Activated CD4-positive, CD25-positive, alpha-beta regulatory T cell treated with anti-CD3 and anti-CD28 coated beads, Interleukin-2, amount 50 U/mL, for 24 hours (primary cell): ENCODE measurements at regions not wholly inside any gene's neighbourhood (a gene's known extent, or its start where the extent isn't known, plus 50 kb on each side); places are given as distances from the start of the nearest gene placed in this dataset.
"Not testable (repeated sequence)": the region's sequence is repeated elsewhere in the genome, so short reads cannot be mapped to it uniquely, and the experiment has no call there.

ENCODE experiments used
- ATAC-seq, 2 donors: fragments of 150-1000 bp; cut with Tn5 transposase; one replicate each; pipeline ENCODE4 v1.10.0; 2021; ENCODE audit warnings: mild to moderate bottlenecking in 1 of 2, moderate library complexity in 1 of 2

DNA sequence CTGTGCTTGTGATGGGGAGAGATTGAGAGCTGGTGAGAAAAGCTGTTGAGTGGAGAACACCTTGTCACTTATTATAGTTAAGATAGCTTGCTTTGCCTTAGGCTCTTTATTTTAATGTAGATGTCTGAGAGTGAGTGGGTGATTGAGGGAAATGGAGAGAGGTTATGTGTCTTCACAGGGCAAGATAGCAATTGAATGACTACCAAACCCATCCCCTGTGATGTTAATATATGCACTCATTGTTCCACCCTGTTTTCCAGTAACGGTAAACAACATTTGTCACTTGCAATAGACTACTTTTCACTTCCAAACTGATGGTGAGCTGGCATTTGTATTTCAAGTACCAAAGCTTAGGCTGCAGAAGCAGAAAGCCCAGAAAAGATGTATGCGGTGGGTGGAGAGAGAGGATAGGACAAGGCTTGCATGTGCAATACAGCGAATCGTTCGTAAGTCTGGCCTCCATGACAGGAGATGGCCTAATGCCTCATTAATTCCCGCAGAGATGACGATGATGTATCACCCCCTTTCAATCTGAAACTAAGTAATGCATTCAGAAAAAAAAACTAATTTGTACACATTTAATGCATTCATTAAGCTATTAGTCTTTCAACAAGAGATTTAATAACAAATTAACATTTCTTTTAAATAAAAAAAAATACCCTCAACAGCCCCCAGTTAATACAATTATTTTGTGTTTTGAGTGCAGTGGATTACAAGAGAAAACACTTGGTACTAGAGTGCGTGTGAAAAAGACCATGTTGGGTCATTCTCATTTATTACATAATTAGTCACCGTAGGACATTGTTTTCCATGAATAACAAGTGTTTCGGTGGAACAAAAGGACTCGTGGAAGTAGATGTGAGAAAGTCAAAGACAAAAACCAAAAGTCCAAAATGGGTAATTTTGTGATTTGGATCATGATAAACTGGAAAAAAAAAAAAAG is 699.0 kb downstream of the BRINP1 start:
- ATAC-seq, result no peak

DNA sequence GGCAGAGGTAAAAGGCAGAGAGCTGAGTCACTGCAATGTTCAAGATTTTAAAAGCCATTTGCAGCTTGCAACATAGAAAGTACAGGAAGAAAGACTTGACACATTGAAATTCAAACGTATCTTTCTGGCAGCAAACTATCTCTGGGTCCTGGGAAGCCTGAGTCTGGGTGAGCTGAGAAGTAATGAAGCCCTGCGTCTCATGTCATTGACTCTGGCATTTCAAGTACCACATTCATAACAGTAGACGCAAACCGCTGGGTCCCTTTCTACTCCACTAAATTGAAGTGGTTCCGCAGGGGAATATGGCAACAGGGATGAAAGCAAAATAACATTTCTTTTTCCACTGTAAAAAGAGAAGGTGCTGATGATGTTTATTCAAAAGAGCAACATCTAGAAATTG is 694.3 kb downstream of the BRINP1 start:
- no peak for ATAC-seq

DNA sequence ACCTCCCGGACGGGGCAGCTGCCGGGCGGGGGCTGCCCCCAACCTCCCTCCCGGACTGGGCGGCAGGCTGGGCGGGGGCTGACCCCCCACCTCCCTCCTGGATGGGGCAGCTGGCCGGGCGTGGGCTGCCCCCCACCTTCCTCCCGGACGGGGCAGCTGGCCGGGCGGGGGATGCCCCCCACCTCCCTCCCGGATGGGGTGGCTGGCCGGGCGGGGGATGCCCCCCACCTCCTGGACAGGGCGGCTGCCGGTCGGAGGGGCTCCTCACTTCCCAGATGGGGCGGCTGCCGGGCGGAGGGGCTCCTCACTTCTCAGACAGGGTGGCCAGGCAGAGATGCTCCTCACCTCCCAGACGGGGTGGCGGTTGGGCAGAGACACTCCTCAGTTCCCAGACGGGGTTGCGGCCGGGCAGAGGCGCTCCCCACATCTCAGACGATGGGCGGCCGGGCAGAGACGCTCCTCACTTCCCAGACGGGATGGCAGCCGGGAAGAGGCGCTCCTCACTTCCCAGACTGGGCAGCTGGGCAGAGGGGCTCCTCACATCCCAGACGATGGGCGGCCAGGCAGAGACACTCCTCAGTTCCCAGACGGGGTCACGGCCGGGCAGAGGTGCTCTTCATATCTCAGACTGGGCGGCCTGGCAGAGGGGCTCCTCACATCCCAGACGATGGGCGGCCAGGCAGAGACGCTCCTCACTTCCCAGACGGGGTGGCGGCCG is 691.1 kb downstream of the BRINP1 start:
- ATAC-seq, result not testable (repeated sequence)

DNA sequence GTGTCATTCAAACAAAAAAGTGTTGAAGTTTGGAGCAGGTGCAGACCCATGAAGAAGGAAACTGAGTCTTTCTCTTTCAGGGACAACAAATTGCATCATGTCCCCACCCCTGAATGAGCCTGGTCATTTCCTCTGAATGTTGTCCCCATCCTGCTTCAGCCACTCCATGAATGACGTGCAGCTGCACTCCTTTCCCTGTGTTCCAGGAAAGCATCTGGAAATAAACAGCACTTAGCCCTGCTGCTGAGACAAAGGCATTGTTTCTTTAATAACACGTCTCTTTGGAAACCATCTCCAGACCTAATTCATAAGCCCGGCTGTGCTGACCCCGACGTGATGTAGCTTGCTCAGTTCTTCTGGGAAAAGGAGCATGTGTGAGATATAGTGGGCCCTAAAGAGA is 682.3 kb downstream of the BRINP1 start:
- ATAC-seq, result no peak

DNA sequence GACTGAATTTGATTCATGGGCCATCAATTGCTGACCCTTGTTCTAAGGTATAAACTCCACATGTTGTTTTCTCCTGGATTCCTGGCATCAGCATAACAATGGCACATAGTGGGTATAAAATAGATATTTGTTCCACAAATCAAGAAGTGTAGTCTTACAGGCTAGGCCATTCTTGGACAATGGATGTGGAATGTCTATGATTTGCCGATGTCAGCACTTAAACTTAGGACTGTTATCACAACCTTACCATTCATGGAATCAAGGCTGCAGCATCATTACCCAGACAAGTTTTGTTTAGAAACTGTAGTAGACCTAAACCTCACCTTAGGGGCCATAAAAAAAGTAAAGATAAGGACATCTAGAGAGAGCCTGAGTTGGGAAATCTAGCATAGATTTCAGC is 680.0 kb downstream of the BRINP1 start:
- ATAC-seq, result no peak

DNA sequence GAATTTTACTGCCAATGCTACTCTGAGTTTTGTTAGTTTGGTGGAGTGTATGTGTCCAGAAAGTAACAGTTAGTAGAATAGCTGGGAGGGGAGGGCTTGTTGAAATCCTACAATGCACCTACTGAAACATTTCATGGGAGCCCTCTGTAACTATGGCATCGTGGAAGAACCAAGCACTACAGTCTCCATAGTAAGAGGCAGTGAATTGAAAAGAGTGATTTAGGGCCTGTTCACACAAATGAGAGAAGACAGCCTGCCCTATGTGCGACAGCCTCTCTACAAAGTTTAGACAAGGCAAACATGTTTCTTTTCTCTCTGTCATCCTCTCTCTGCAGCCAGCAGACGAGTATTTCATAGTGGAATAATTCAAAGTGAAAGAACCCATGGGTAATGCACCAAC is 676.6 kb downstream of the BRINP1 start:
- ATAC-seq, result no peak

DNA sequence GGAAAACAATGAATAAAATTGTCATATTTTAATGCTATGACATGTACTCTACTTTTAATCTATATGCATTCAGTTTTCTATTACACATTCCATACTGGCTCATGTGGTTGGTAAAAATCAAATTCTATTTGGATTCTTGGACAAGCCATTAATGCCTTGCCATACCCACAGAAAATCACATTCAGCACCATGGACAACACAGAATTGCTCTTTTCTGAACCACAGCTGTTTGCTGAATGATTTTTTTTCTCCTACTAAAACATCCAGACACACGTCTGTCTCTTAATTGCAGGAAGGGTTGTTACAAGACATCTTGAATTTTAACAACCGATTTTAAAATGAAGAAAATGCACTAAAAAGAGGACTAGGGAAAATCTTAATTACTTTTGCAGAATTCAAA is 675.6 kb downstream of the BRINP1 start:
- ATAC-seq, result no peak

DNA sequence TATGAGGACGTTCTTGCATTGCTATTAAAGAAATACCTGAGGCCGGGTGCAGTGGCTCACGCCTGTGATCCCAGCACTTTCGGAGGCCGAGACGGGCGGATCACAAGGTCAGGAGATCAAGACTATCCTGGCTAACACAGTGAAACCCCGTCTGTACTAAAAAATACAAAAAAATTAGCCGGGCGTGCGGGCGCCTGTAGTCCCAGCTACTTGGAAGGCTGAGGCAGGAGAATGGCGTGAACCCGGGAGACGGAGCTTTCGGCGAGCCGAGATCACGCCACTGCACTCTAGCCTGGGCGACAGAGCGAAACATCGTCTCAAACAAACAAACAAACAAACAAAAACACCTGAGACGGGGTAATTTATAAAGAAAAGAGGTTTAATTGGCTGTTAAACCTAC is 674.0 kb downstream of the BRINP1 start:
- not testable (repeated sequence) for ATAC-seq

DNA sequence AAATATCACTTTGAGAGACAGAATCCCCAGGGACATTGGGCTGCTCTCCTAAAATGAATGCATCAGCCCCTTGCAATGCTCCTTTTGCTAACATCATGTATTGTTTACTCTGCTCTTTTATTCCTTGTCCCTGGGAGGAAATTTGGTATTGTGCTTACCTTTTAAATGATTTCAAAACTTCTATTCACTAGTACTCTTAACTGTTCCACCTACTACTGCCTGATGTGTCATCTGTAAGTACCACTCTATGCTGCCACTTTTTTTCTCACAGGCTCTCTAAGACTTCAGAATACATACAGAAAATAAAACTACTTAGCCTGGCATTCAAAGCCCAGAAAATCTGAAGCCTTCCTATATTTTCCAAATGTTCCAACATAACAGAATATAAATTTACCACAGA is 667.2 kb downstream of the BRINP1 start:
- ATAC-seq, result no peak

DNA sequence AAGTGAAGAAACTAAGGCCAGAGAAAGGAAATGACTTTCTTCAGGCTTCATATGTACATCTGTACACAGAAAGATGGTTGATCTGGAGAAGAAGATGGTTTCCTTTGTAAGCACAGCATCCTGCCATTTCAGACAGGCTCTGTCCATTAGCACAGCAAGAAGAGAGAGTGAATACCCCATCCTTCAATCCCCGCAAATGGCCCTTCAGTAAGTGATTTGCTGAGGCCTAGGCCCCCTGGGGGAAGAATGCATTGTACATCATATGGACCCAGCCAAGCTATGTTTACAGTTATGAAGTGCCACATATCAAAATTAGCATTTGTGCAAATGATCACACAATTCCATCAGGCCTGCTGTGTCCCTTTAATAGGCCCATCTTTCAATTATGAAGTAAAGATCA is 657.4 kb downstream of the BRINP1 start:
- ATAC-seq, result no peak

DNA sequence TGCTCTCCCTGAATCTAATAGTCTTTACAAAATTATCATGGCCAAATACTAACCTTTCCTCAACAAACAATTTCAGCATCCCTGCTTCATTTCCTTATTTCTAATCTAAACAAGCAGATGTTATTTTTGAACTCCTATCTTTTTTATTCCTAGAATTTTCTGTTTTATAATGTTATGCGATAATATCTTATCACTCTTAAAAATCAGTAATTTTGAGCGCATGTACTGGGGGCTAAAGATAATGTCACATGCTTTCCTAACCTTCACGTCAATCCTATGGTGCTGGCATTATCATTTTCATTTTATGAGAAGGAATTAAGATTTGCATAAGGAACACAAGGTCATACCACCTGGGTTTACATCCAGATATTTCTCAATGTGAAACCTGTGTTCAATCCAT is 648.0 kb downstream of the BRINP1 start:
- ATAC-seq, result no peak

DNA sequence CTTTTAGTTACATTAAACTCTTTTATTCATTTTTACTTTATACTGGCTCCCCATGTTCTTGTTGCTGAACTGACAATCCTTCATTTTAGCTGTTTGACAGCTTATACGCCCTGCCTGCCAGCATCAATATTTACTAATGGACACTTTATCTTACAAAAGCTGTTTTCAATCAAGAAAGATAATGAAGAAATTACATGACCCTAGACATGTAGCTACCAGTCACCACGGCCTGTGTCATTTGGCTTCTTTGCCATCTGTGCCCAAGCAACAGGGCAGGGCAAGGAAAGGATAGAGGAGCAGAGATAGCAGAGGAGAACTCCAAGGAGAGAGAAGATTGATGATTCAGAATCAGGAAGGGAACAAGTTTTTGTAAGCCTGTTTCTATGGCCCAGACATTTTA is 647.3 kb downstream of the BRINP1 start:
- no peak for ATAC-seq

DNA sequence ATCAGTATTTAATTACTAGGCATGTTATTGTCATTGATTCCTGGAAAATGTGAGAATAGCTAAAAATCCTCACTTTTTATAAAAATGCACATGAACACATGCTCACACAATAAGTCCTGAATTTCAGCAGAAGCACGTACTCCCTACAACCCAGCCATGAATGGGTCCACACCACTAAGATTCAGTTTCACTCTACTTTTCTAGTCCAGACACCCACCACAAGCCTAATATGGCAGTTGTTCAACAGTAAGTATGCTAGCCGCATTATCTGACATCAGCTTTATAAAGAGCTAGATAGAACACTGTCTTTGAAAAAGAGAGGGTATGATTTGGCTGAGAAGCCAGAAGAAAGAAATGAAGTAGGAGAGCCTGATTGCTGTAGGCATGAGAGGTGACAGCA is 639.3 kb downstream of the BRINP1 start:
- ATAC-seq, result no peak

DNA sequence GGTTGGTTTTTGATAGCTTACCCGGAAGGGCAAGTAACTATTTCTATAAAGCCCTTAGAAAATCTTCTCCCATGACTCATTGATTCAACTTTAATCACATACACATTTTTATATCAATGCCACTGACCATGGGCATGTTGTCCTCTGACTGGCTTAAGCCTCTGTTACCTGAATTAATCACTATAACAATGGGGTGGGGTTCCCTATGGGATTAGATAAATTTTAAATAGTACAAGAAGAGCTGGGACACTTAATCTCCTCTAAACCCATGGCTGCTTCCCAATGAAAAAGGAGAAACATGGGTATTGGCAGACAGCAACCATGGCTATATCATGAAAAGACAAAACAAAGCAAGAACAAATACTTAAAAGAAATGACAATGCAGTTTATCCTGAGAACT is 636.2 kb downstream of the BRINP1 start:
- no peak for ATAC-seq

DNA sequence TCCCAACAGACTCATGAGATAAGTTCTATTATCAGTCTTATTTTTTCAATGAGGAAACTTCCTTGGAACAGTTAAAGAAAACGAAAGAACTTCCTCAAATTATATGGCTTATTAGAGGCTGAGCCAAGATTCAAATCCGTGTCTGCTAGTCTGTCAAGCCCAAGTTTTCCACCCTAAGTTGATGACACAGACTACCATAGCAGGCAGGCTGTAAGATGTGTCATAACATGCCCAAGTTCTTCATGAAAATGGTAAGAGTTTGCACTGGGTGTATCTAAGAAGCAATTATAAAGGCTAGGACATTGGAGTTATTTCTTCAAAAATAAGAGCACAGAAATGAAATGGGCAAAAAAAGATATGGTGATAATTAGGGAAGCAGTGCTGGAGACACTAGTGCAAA is 634.5 kb downstream of the BRINP1 start:
- ATAC-seq, result no peak

DNA sequence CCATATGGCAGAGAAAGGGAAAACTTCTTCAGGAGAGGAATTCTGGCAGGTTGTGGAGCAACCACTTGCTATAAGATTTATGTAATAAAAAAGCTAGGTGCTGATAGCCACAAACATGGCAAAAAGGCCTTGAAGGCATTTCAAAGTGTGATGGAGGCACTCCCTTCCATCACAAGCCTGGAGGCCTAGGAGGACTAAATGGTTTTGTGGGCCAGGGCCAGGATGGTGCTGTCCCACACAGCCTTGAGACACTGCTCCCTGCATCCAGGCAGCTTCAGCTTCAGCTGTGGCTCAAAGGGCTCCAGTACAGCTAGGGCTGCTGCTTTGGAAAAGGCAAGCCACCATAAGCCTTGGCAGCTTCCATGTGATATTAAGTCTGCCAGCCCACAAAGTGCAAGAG is 632.8 kb downstream of the BRINP1 start:
- ATAC-seq, result no peak

DNA sequence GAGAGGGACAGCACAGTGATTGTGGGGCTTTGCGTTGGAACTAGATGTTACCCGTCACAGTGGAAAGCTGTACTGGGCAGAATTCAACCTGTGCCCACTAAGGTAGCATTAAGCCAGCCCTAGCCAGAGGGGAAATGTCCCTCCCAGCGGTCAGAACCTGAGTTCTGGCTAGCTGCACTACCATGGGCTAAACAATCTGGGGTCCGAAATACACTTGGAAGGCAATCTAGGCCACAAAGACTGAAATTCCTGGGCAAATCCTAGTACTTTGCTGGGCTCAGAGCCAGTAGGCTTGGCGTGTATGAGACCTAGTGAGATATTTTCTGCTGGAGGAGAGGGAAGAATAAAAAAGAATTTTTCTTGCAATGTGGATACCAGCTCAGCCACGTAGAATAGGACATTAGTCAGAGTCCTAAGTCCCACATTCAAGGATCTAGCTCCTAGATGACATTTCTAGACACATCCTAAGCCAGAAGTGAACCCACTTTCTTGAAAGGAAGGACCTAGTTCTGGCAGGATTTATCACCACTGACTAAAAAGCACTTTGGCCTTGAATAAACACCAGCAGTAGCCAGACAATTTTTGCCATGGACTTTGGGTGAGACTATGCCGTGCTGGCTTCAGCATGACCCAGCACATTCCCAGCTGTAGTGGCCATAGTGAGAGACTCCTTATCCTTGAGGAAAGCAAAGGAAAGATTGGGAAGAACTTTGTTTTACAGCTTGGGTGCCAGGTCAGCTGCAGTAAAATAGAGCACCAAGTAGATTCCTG is 618.0 kb downstream of the BRINP1 start:
- ATAC-seq, result no peak

DNA sequence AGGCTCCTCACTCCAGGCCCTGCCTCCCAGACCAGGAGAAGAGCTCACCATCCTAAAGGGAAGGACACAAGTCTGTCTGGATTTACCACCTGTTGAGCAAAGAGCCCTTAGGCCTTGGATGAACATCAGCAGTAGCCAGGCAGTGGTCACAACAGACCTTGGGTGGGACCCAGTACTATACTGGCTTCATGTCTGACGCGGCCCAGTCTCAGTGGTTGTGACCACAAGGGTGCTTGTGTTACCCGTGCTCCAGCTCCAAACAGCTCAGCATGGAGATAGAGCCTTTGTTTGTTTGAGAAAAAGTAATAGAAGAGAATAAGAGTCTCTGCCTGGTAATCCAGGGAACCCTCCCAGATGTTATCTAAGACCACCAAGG is 617.4 kb downstream of the BRINP1 start:
- no peak for ATAC-seq

DNA sequence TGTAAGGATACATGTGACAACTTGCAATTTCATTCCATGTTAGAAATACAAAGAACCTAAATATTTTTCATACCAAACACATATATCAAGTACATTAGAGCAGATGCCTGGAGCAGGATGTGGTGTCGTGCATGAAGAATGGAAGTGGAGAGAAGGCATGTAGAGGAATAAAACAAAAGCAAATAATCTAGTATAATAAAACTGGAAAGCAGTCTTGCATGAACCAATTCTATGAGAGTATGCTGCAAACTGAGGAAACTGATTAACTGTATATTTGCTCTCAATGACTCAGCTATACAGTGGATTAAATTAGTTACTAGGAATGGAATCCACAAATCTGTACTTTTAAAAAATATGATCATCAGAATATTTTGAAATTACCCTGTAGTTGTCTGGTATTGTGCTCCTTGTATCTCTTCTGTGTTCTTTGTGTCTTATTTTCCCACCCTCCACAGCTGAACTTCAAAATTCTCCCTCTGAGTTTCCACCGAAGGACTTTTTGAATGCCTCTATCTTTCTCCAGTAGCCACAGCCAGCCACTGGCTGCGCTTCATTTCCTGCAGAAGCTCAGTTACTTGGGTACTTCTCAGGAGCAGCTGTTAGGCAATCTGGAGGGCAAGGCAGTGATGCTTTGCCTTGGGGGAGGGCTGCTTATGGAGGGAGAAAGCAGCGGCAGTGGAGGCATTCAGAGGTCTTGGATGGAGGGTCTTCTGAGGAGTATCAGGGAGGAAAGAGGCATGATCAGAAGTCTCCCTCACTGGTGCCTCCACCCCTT is 608.0 kb downstream of the BRINP1 start:
- ATAC-seq, result no peak

DNA sequence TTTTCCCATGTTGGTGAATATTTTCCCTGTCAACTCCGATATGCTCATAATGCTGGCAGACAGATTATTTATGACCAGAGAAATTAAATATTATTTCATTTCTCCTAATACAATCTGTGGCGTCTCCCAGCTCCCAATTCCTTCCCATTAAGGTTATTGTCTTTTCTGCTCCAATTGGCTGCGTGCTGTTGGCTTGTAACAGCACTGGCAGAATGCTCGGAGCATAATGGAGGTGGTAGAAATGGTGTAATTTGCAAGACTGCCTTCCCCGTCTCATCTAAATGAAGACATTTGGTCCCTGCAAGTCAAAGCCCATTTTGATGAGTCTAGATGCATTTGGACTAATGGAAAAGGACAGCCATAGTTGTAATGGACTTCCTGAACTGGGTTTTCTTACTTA is 601.7 kb downstream of the BRINP1 start:
- ATAC-seq, result no peak

DNA sequence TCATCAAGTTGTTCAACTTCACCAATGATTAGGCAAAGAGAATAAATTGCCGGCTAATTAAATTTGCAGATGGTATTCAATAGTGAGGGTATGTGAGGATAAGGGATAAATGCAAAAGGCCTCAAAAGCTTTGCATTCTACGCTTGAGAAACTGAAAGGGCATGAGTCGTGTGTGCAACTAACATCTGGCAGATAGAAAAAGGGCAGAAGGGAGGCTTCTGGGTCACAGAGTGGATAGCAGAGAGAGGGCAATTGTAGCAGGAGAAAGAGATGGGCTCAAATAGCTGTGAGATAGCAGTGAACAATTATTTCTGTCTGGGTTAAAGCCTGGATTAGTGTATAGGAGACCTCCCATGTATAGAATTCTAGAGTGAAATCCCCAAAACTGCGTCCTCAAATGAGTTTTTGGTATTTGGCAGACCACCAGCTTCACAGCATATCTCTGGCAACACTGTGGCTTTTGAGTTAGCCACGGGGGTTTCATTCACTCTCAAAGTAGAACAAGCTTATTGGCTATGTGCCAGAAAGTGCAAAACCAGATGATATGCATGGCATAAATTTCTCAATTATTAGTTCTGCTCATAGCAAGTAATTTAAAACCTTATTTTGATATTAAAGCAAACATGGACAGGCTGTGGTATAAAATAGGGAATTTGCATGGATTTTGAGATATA is 586.3 kb downstream of the BRINP1 start:
- ATAC-seq, result no peak

DNA sequence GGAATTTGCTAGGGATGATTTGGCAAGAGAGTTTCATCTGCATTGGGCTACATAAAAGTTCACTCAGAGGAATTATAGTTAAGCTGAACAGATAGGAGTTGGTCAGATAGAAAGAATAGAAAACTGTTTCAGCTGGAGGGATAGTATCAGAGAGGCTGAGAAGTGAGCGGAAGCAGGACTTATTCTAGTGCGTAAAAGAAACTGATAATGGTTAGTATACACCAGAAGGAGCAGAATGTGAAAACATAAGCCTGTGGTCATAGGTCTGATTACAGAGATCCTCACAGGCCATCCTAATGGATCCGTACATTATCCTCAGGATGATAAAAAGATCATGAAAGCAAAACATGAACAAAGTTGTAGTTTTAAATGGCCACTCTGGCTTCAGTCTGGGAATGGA is 585.2 kb downstream of the BRINP1 start:
- ATAC-seq, result no peak
